Astrocyte (in vitro differentiated cells and primary cell): ENCODE measurements at regions not wholly inside any gene's neighbourhood (a gene's known extent, or its start where the extent isn't known, plus 50 kb on each side); places are given as distances from the start of the nearest gene placed in this dataset.

Source experiments
- CTCF ChIP-seq: IDR thresholded peaks from 2 replicates; pipeline ENCODE4 v1.5.1; 2011; ENCODE audit warnings: low read depth, mild to moderate bottlenecking, inconsistent platforms, low read length, moderate library complexity; ENCODE audit not compliant: insufficient read depth
- EZH2 ChIP-seq: IDR thresholded peaks from 2 replicates; pipeline ENCODE4 v1.6.1; 2012; ENCODE audit warnings: mild to moderate bottlenecking, low read length, inconsistent platforms; ENCODE audit not compliant: insufficient read depth

GRCh38 chr3:177622520-177622919 lies 425.2 kb upstream of the TBL1XR1 start:
- TF ChIP-seq CTCF (no peak), EZH2 (no peak)
